WTC11 (cell line): ENCODE measurements at regions not wholly inside any gene's neighbourhood (a gene's known extent, or its start where the extent isn't known, plus 50 kb on each side); places are given as distances from the start of the nearest gene placed in this dataset.

ENCODE experiments used
- FOXK1 ChIP-seq: sonication (generic); formaldehyde crosslinking; IDR thresholded peaks from 2 replicates; pipeline ENCODE4 v1.8.0; 2022; ENCODE audit warnings: mild to moderate bottlenecking, moderate library complexity, missing genetic modification reagents
- JUN ChIP-seq: sonication (generic); formaldehyde crosslinking; IDR thresholded peaks from 2 replicates; pipeline ENCODE4 v1.8.0; 2023; ENCODE audit warnings: mild to moderate bottlenecking, missing genetic modification reagents
- RELA ChIP-seq: sonication (generic); formaldehyde crosslinking; IDR thresholded peaks from 2 replicates; pipeline ENCODE4 v1.8.1; 2022; ENCODE audit warnings: missing genetic modification reagents, mild to moderate bottlenecking, borderline replicate concordance
- SMAD4 ChIP-seq: sonication (generic); formaldehyde crosslinking; IDR thresholded peaks from 2 replicates; pipeline ENCODE4 v1.8.0; 2022; ENCODE audit warnings: mild to moderate bottlenecking, missing genetic modification reagents
- TCF7 ChIP-seq: sonication (generic); formaldehyde crosslinking; IDR thresholded peaks from 2 replicates; pipeline ENCODE4 v1.8.0; 2022; ENCODE audit warnings: mild to moderate bottlenecking, low read depth, missing genetic modification reagents, moderate library complexity
- ZNF317 ChIP-seq: sonication (generic); formaldehyde crosslinking; IDR thresholded peaks from 2 replicates; pipeline ENCODE4 v1.8.1; 2023; ENCODE audit warnings: low read depth, mild to moderate bottlenecking, moderate library complexity, missing genetic modification reagents, borderline replicate concordance
- TF ChIP-seq, protein P1 (sequence below): sonication (generic); formaldehyde crosslinking; IDR thresholded peaks from 2 replicates; pipeline ENCODE4 v1.8.1; 2023; ENCODE audit warnings: mild to moderate bottlenecking, missing genetic modification reagents, moderate library complexity
- TF ChIP-seq, protein P2 (sequence below): fragments of 200-600 bp; IDR thresholded peaks from 2 replicates; pipeline ENCODE4 v1.8.0; 2022; ENCODE audit warnings: antibody characterized with exemption
- TF ChIP-seq, protein P3 (sequence below): sonication (generic); formaldehyde crosslinking; IDR thresholded peaks from 2 replicates; pipeline ENCODE4 v1.8.1; 2023; ENCODE audit warnings: mild to moderate bottlenecking, missing genetic modification reagents
- TF ChIP-seq, protein P4 (sequence below): sonication (generic); formaldehyde crosslinking; IDR thresholded peaks from 2 replicates; pipeline ENCODE4 v1.8.1; 2023; ENCODE audit warnings: mild to moderate bottlenecking, missing genetic modification reagents, moderate library complexity
- TF ChIP-seq, protein P5 (sequence below): sonication (generic); formaldehyde crosslinking; IDR thresholded peaks from 2 replicates; pipeline ENCODE4 v1.8.0; 2022; ENCODE audit warnings: mild to moderate bottlenecking, missing genetic modification reagents

DNA sequence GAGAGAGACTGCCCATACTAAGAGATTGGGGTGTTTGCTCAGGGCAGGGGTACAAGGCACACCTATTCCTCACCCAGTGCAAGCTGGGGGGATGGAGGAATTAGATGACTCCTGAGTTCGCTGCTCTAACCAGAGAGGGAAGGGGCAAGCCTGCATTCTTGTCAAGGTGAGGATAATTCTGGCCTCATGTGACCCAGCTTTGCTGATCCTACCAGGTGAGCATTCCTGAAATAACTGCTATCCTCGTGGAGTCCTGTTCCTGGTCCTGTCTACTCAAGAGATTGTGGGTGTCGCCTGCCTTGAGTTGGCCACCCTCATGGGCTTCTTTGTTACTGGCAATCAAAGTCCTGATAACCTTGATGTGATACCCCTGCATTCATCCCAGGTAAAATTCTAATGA, 206.0 kb downstream of the SPP2 start:
- TF ChIP-seq, protein P1, sequence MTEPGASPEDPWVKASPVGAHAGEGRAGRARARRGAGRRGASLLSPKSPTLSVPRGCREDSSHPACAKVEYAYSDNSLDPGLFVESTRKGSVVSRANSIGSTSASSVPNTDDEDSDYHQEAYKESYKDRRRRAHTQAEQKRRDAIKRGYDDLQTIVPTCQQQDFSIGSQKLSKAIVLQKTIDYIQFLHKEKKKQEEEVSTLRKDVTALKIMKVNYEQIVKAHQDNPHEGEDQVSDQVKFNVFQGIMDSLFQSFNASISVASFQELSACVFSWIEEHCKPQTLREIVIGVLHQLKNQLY, result no peak
- TF ChIP-seq ZNF317 (CRISPR knock-in tag), result no peak
- no peak for TF ChIP-seq RELA (CRISPR knock-in tag)
- TF ChIP-seq, protein P2, sequence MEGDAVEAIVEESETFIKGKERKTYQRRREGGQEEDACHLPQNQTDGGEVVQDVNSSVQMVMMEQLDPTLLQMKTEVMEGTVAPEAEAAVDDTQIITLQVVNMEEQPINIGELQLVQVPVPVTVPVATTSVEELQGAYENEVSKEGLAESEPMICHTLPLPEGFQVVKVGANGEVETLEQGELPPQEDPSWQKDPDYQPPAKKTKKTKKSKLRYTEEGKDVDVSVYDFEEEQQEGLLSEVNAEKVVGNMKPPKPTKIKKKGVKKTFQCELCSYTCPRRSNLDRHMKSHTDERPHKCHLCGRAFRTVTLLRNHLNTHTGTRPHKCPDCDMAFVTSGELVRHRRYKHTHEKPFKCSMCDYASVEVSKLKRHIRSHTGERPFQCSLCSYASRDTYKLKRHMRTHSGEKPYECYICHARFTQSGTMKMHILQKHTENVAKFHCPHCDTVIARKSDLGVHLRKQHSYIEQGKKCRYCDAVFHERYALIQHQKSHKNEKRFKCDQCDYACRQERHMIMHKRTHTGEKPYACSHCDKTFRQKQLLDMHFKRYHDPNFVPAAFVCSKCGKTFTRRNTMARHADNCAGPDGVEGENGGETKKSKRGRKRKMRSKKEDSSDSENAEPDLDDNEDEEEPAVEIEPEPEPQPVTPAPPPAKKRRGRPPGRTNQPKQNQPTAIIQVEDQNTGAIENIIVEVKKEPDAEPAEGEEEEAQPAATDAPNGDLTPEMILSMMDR, result no peak
- no peak for TF ChIP-seq JUN (CRISPR knock-in tag)
- TF ChIP-seq, protein P3, sequence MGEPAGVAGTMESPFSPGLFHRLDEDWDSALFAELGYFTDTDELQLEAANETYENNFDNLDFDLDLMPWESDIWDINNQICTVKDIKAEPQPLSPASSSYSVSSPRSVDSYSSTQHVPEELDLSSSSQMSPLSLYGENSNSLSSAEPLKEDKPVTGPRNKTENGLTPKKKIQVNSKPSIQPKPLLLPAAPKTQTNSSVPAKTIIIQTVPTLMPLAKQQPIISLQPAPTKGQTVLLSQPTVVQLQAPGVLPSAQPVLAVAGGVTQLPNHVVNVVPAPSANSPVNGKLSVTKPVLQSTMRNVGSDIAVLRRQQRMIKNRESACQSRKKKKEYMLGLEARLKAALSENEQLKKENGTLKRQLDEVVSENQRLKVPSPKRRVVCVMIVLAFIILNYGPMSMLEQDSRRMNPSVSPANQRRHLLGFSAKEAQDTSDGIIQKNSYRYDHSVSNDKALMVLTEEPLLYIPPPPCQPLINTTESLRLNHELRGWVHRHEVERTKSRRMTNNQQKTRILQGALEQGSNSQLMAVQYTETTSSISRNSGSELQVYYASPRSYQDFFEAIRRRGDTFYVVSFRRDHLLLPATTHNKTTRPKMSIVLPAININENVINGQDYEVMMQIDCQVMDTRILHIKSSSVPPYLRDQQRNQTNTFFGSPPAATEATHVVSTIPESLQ (CRISPR knock-in tag), result no peak
- no peak for TF ChIP-seq FOXK1 (CRISPR knock-in tag)
- TF ChIP-seq, protein P4, sequence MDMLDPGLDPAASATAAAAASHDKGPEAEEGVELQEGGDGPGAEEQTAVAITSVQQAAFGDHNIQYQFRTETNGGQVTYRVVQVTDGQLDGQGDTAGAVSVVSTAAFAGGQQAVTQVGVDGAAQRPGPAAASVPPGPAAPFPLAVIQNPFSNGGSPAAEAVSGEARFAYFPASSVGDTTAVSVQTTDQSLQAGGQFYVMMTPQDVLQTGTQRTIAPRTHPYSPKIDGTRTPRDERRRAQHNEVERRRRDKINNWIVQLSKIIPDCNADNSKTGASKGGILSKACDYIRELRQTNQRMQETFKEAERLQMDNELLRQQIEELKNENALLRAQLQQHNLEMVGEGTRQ (CRISPR knock-in tag), result no peak
- TF ChIP-seq SMAD4 (CRISPR knock-in tag), result no peak
- TF ChIP-seq, protein P5, sequence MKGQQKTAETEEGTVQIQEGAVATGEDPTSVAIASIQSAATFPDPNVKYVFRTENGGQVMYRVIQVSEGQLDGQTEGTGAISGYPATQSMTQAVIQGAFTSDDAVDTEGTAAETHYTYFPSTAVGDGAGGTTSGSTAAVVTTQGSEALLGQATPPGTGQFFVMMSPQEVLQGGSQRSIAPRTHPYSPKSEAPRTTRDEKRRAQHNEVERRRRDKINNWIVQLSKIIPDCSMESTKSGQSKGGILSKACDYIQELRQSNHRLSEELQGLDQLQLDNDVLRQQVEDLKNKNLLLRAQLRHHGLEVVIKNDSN (CRISPR knock-in tag), result no peak
- no peak for TF ChIP-seq TCF7 (CRISPR knock-in tag)
